Thymus (tissue), 11 donors: ENCODE measurements at regions not wholly inside any gene's neighbourhood (a gene's known extent, or its start where the extent isn't known, plus 50 kb on each side); places are given as distances from the start of the nearest gene placed in this dataset.

Experiments used
- DNase-seq, 9 donors: peaks; one replicate each; pipeline ENCODE4 v3.0.0-alpha.2; 2013; ENCODE audit warnings: low spot score in 9 of 9, low read depth in 6 of 9, missing footprints in 1 of 9
- H3K27ac ChIP-seq, 2 donors: one replicate each; pipeline ENCODE4 v1.5.1; 2013; ENCODE audit warnings: control low read depth in 1 of 2, low read depth in 1 of 2, low read length in 1 of 2, mild to moderate bottlenecking in 1 of 2, moderate library complexity in 1 of 2
- H3K27me3 ChIP-seq, 2 donors: one replicate each; pipeline ENCODE4 v1.5.1; 2013; ENCODE audit warnings: low read length in 1 of 2; ENCODE audit not compliant: control insufficient read depth in 2 of 2, insufficient read depth in 1 of 2
- H3K36me3 ChIP-seq, 2 donors: one replicate each; pipeline ENCODE4 v1.5.1; 2013; ENCODE audit warnings: low read length in 1 of 2, mild to moderate bottlenecking in 1 of 2, moderate library complexity in 1 of 2; ENCODE audit not compliant: control insufficient read depth in 2 of 2, insufficient read depth in 2 of 2
- H3K4me1 ChIP-seq, 2 donors: one replicate each; pipeline ENCODE4 v1.5.1; 2013; ENCODE audit warnings: low read length in 2 of 2; ENCODE audit not compliant: control insufficient read depth in 2 of 2, insufficient read depth in 2 of 2
- H3K4me3 ChIP-seq, 2 donors: one replicate each; pipeline ENCODE4 v1.5.1; 2013; ENCODE audit warnings: low read length in 2 of 2, control low read depth in 1 of 2, mild to moderate bottlenecking in 1 of 2
- H3K9me3 ChIP-seq, 2 donors: one replicate each; pipeline ENCODE4 v1.5.1; 2013; ENCODE audit warnings: low read length in 1 of 2, mild to moderate bottlenecking in 1 of 2; ENCODE audit not compliant: control insufficient read depth in 2 of 2, insufficient read depth in 1 of 2
- WGBS: extraction: QIAGEN DNeasy Blood & Tissue Kit; methylation state at CpG from one replicate; pipeline ENCODE4 v1.1.7; 2013; 5-methylcytosine and 5-hydroxymethylcytosine counted together
- donor health status: healthy.

DNA sequence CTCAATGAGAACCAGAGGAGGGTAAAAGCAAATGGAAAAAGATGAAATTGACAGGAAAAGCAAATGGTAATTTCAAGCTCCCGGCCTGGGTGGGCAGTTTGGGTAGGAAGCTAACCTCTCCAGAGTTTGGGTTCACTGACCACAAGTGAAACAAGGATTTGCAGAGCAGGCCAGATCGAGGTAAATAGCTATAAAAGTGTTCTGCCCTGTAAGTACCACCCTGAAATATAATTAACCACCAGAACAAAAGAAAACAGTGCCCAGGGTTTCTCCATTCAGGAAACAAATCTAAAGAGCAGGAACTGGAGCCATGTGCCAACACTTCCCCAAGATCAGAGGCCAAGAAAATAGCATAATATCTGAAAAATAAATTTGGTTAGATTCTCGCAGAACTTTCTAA is 276.7 kb upstream of the MEOX2 start:
- Histone ChIP-seq H3K4me1 (no peaks in the 10 kb centered on the region), H3K9me3 (no peaks in the 10 kb centered on the region), H3K36me3 (no peaks in the 10 kb centered on the region), H3K27ac (no peak overlapping the region), H3K27me3 (no peaks in the 10 kb centered on the region), H3K4me3 (no peak overlapping the region)
- 39% methylated on average over 3 of the region's 3 CpGs for WGBS
- no peak for DNase-seq

DNA sequence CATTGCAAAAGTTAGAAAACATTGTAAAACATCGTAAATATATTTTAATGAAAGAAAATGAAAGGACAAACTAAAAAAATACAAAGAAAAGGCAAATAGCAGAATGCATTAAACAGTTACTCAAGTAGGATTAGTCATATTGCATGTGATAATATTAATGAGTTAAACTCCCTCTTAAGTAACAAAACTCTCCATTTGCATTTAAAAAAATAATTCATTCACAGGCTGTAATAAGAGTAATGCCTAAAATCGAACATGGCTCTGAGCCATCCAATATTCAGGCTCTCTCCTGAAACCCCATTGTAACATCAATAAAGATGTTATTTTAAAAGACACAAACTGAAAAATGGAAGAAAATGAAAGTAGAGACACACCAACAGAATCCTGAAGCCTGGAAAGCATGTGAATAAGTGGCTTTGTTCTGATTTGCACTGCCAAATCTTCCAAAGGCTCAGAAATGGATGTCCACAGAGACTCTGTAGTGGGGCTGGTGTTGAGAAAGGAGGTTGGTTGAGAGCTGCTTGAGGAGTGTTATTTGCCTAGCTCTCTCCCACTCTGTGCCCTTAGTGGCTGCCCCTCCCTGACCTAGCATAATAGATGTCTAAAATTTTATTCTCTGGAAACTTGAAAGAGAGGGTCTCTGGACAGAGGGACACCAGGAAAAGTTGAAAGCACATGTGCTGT is 268.3 kb upstream of the MEOX2 start:
- no peak for DNase-seq
- H3K27ac ChIP-seq = no peak overlapping the region
- 95% methylated on average over 2 of the region's 2 CpGs for WGBS

DNA sequence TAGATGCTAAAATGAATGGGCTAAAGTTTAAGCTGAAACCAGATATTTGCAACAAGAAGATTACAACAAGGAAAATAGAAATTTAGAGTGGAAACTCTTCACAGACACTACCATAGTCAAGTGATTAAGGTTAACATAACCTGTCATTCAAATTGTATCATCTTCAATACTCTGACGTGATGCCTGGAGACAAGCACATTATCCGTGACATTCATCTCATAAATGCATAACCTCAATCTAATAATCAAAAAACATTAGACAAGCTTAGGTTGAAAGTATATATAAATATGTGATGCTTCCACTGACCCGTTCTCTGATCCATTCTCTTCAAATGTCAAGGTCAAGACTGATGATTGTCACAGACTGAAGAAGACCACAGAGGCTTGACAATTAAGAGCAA is 263.8 kb upstream of the MEOX2 start:
- Histone ChIP-seq H3K4me3 (no peak overlapping the region), H3K27ac (no peak overlapping the region), H3K4me1 (no peaks in the 10 kb centered on the region), H3K36me3 (no peaks in the 10 kb centered on the region), H3K27me3 (no peaks in the 10 kb centered on the region), H3K9me3 (no peaks in the 10 kb centered on the region)
- WGBS = 95% methylated on average over 3 of the region's 3 CpGs
- DNase-seq = no peak

More for the DNA sequence above, 268.3 kb upstream of the MEOX2 start:
- Histone ChIP-seq H3K4me3 (no peak overlapping the region), H3K9me3 (no peaks in the 10 kb centered on the region), H3K4me1 (no peaks in the 10 kb centered on the region), H3K27me3 (no peaks in the 10 kb centered on the region), H3K36me3 (no peaks in the 10 kb centered on the region)

DNA sequence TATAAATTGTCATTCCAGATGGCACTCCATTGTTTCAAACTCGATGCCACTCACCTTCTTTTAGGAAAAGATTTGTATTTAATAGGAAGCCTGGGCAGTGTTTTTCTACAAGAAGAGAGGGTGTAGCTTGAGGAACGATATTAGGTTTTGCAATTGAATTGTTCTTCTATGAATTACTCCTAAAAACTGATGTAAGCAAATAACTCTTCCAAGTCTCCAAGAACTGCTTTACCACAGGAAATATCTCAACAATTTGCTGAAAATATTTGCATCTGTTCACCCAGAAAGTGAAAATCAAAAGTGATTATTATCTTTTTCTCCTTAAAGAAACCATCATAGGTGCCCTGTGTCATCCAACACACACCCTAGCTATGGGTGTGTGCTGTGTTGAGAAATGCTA is 261.3 kb upstream of the MEOX2 start:
- no peak overlapping the region for H3K27ac ChIP-seq
- no peak overlapping the region for H3K4me3 ChIP-seq
- H3K27me3 ChIP-seq = no peaks in the 10 kb centered on the region
- WGBS = 90% methylated on average over 2 of the region's 2 CpGs
- H3K4me1 ChIP-seq = no peaks in the 10 kb centered on the region
- H3K9me3 ChIP-seq = no peaks in the 10 kb centered on the region
- H3K36me3 ChIP-seq = no peaks in the 10 kb centered on the region
- no peak for DNase-seq

DNA sequence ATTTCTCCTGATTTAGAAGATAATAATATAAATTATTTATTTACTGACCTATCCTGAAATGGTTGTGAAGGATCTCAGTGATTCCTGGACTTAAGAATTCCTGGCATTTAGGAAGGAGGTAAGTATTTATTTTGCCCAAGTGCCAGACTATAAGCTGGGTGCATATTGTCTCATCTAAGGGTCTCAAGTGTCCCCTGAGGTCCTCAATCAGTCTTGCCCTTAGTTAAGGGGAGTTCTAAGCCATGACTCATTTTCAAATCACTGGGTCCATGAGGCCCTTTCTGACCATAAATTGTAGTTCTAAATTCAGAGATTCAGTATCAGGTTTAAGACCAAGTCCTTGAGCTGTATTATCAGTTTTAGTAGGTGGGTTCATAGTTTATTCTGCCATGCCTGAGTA is 251.6 kb upstream of the MEOX2 start:
- Histone ChIP-seq H3K4me1 (no peaks in the 10 kb centered on the region), H3K4me3 (no peak overlapping the region), H3K36me3 (no peaks in the 10 kb centered on the region), H3K27ac (no peak overlapping the region), H3K27me3 (no peaks in the 10 kb centered on the region), H3K9me3 (no peaks in the 10 kb centered on the region)
- no peak for DNase-seq

DNA sequence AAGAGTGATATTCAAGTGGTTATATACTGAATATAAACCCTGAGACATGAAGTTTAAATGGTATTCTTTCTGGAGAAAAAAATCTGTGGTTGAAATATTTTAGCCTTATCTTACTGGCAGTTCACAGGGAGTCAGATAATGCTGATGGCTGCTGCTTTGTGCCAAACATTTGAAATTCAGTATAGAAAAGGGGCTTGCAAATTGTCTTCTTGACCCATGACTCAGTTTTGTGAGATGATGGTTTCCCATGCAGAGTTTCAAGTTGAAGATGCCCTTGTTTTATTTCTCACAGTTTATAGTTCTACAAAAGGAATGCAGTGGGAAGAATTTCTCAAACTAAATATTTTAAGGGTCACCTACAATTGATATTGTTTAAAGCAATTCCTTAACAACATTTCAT is 251.1 kb upstream of the MEOX2 start:
- no peak for DNase-seq
- no peaks in the 10 kb centered on the region for H3K27me3 ChIP-seq
- H3K27ac ChIP-seq = no peak overlapping the region
- H3K9me3 ChIP-seq = no peaks in the 10 kb centered on the region
- H3K4me3 ChIP-seq = no peak overlapping the region
- H3K4me1 ChIP-seq = no peaks in the 10 kb centered on the region
- no peaks in the 10 kb centered on the region for H3K36me3 ChIP-seq

DNA sequence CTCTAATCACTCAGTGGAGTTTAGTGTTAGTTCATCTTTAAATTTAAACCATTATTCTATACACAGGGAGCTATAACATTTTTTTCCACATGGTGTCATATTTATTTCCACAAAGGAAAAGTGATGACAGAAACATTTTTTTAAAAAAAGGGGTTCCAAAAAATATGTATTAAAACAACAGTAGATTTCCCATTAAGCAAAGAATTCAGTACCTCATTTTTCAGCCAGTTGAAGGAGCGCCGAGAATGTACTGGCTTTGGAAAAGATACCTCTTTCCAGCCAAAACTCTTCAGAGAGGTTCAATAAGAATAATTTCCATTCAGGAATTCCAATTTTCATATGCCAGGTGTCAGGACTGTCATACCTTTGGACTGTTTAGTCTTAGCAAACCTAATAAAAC is 250.5 kb upstream of the MEOX2 start:
- H3K27ac ChIP-seq = no peak overlapping the region
- no peaks in the 10 kb centered on the region for H3K36me3 ChIP-seq
- no peak overlapping the region for H3K4me3 ChIP-seq
- no peak for DNase-seq
- H3K9me3 ChIP-seq = no peaks in the 10 kb centered on the region
- no peaks in the 10 kb centered on the region for H3K4me1 ChIP-seq
- H3K27me3 ChIP-seq = no peaks in the 10 kb centered on the region
- WGBS = 94% methylated on average over 2 of the region's 2 CpGs

DNA sequence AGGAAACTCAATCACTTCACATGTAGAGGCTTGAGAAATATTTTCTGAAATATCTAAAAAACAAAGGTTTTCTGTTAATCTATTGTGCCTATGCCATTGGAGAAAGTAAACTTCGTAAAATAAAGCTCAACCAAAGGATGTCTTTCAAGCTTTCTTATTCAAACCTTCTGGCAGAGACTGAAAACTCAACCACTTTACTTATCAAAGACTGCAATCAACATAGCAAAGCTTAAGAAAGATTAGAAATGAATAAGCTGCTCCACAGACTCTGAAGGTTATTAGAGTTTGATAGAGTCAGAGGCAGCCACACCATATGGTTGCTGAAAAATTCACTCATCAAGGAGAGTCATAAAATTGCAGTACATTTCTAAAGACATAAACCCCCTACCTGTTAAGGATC is 245.8 kb upstream of the MEOX2 start:
- no peak overlapping the region for H3K4me3 ChIP-seq
- no peak overlapping the region for H3K27ac ChIP-seq
- WGBS = 94% methylated on average over 1 of the region's 1 CpG

DNA sequence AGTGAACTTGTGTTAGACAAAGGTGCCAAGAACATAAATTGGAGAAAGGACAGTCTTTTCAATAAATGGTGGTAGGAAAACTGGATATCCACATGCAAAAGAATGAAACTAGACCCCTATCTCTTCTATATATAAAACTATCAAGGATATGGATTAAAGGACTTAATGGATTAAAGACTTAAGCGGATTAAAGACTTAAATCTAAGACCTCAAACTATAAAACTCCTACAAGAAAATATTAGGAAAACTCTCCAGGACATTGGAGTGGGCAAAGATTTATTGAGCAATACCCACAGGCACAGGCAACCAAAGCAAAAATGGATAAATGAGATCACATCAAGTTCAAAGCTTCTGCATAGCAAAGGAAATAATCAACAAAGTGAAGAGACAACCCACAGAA is 242.9 kb upstream of the MEOX2 start:
- no peaks in the 10 kb centered on the region for H3K36me3 ChIP-seq

More for the DNA sequence above, 245.8 kb upstream of the MEOX2 start:
- Histone ChIP-seq H3K9me3 (no peaks in the 10 kb centered on the region), H3K4me1 (no peaks in the 10 kb centered on the region), H3K27me3 (no peaks in the 10 kb centered on the region), H3K36me3 (no peaks in the 10 kb centered on the region)
- no peak for DNase-seq

DNA sequence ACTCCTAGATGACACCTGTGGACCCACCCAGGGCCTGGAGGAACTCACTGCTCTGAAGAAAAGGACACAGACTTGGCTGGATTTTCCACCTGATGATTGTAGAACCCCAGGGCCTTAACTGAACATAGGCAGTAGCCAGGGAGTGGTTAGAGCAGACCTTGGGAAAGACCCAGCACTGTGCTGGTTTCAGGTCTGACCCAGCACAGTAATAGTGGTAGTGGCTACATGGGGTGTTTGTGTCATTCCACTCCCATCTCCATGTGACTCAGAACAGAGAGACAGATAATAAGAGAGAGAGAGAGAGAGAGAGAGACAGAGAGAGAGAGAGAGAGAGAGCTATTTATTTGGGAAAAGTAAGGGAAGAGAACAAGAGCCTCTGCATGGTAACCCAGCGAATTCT is 239.1 kb upstream of the MEOX2 start:
- no peaks in the 10 kb centered on the region for H3K4me1 ChIP-seq
- no peaks in the 10 kb centered on the region for H3K27me3 ChIP-seq
- H3K36me3 ChIP-seq = no peaks in the 10 kb centered on the region
- DNase-seq = no peak
- no peak overlapping the region for H3K4me3 ChIP-seq
- no peak overlapping the region for H3K27ac ChIP-seq
- WGBS = 80% methylated on average over 1 of the region's 1 CpG
- no peaks in the 10 kb centered on the region for H3K9me3 ChIP-seq

More for the DNA sequence above, 242.9 kb upstream of the MEOX2 start:
- H3K27ac ChIP-seq = no peak overlapping the region
- no peak overlapping the region for H3K4me3 ChIP-seq
- no peaks in the 10 kb centered on the region for H3K27me3 ChIP-seq
- H3K4me1 ChIP-seq = no peaks in the 10 kb centered on the region
- no peaks in the 10 kb centered on the region for H3K9me3 ChIP-seq
- no peak for DNase-seq
- WGBS = 95% methylated on average over 1 of the region's 1 CpG
